Iris pigment epithelial cell (primary cell): ENCODE measurements at regions not wholly inside any gene's neighbourhood (a gene's known extent, or its start where the extent isn't known, plus 50 kb on each side); places are given as distances from the start of the nearest gene placed in this dataset.
"Not testable (repeated sequence)": the region's sequence is repeated elsewhere in the genome, so short reads cannot be mapped to it uniquely, and the experiment has no call there.

Experiments used
- DNase-seq: peaks from one replicate; pipeline ENCODE4 v3.0.0-alpha.2; 2011; ENCODE audit warnings: low read depth

DNA sequence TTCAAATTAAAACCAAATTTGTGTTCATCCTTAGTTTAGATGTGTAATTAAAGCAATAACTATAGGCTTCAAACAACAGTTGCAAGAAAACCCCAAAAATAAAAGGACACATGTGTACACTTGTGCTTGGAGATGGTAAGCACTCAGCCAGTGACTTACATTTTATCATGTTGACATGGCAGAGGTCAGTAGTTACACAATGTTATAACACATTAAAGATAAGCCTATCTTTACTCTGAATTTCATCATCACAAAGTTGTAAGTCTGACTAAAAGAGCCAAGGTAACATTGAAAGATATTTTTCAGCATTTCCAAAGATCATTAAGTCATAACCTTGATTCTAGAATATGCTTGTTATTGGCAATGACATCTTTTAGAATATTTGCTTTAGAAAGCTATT, 98.5 kb upstream of the PNPLA4 start:
- DNase-seq, result no peak

DNA sequence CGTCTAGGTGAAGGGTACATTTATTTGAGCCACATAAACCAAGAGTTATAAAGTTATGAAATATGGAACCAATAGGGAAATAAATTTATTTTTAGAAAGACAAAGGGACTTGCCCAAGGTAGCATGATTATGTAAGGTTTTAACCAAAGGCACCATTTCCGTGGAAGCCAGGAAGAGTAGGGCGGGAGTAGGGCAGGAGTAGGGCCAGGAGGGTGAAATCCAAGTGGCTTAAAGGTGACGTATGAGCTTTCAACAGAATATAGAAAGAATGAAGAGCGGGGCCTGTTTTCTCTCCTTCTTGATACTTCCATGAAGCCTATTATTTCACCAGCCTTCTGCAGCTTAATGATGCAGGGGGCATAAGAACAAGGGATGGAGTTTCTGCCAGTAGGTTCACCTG, 91.7 kb upstream of the PNPLA4 start:
- no peak for DNase-seq

DNA sequence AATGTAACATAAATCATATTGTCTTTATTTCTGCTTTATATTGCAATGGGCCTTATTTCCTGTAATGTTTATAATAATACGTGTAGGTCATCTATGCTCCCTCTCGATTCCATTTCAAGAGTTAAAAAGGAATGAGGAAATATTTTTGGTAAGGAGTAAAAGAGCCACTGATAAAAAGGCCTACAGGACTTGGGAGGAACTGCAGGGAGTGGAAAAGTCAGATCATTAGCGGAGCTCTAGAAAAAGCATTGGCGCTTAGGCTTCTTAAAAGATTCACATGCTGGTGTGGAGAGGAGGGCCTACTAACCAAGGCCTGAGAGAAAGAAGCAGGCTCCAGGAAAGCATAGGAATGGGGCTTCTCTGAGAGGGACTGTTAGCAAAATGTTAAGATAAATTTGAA, 82.9 kb upstream of the PNPLA4 start:
- DNase-seq, result no peak

DNA sequence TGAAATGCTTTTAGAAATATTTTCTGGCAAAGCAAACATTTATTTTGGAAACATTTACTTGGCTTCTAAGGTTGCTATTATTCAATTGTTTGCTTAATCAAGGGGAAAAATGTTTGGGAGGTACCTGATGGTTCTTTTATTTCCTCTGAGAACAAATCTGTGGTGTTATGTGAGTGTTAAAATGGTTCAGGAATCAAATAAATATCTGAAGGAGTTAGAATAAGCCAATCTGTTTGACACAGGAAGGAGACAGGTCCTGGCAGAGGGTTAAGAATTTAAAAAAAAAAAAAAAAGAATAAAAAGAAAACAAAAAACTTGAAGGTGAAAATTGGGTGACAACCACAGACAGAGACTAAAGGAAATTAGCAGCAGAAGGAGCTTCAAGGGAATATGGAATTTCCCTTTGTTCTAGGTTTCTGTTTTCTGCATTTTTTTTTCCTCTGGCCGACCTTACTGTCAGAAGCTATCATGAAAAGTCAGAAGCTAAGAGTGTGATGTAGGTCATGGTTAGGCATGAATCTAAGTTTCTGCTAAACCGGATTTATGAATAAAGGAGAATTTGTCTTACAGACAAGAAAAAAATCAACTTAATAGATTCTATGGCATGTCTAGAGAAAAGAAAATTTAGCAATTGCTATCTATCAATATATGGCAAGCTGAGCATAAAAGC, 78.6 kb upstream of the PNPLA4 start:
- DNase-seq, result no peak

DNA sequence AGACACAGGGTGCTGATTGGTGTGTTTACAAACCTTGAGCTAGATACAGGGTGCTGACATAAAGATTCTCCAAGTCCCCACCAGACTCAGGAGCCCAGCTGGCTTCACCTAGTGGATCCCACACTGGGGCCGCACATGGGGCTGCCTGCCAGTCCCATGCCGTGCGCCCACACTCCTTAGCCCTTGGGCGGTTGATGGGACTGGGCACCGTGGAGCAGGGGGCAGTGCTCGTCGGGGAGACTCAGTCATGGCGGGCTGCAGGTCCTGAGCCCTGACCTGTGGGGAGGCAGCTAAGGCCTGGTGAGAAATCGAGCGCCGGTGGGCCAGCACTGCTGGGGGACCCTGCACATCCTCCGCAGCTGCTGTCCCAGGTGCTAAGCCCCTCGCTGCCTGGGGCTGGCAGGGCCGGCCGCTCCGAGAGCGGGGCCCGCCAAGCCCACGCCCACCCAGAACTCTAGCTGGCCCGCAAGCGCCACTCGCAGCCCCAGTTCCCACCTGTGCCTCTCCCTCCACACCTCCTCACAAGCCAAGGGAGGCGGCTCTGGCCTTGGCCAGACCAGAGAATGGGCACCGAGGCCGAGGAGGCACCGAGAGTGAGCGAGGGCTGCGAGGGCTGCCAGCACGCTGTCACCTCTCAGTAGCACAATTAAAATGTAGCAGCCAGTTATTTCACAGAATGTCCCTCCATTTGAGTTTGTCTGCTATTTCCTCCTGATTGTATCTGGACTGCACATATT, 76.1 kb upstream of the PNPLA4 start:
- no peak for DNase-seq

DNA sequence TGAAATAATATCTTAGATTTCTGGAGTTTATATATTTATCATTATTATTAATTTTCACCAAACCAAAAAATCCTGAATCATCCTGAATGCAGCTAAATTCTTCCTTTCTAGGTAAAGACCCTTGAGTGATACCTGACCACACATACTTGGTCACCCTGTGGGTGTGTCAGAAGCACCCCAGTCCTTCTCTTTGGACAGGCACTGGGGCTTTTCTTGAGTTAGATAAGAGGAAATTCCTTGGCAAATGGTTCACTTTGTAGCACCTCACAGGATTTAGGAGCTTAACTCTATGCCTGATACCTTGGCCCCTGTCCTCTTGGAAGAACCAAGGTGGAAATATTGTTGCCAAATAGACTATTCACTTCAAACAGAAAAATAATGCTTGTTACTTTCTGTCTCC, 69.6 kb upstream of the PNPLA4 start:
- DNase-seq, result no peak

DNA sequence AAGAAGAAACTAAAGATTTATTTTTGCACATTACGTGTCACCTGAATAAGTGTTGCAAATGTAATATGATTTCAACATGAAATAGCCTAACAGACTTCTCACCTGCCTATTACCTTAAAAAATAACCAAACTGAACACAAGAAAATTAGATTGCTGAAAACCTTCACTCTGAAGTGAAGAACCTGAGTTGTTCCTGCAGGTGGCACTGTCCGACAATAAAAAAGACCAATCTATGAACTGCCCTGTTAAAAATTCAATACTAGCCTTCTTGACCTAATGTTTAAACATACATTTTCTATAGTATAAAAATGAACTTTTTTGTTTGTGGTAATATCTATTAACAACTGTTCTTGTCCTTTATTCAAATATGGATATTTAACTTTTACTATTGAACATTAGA, 69.2 kb upstream of the PNPLA4 start:
- peak; percentile 39 for DNase-seq

DNA sequence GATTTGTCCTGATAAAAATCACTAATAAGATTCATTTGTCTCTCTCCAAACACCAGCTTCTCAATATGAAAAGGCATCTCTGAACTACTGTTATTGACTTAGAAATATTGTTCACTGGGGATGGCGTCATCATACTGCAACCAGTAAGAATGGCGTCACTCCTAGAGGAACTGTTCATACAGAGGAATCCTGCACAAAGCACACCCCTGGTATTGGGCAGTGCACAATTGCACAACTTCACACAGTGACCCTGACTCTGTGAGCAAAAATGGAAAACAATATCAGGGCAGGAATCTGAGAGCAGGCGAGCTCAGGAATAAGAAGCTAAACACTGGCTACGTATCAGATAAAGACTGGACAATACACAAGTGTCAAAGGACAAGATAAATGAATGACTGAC, 66.7 kb upstream of the PNPLA4 start:
- no peak for DNase-seq

DNA sequence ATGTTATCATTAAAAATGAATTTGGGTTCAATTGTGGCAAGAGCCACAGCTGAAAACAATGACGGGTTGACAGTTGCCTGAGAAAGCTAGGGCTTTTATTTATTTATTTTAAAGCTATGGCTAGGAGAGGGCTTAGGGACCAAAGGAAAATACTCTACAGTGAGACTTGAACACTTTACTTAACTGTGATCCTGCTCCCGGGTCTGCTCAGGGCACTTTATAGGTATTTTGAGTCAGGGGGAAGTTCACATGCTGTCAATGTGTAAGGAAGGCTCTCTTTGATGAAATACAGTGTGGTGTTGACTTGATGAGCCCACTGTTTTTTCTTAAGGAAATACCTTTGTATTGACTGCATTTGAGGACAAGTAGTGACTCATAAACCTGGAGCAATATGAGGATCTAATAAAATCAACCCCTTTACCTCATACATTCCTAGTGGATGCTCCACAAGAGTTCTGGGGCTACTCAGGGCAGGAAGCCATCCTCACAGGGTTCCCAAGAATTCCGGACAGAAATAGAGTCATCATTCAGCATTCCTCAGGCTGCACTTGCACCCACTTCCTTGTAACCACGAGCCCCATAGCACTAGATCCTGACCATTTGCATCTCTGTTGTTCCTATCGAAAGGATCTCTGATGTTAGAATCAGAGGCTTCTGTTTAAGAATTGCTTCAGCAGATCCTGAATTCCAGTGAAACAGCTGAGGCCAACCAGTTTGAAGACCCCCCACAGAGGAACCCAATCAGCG, 61.0 kb upstream of the PNPLA4 start:
- peak; percentile 9 for DNase-seq

DNA sequence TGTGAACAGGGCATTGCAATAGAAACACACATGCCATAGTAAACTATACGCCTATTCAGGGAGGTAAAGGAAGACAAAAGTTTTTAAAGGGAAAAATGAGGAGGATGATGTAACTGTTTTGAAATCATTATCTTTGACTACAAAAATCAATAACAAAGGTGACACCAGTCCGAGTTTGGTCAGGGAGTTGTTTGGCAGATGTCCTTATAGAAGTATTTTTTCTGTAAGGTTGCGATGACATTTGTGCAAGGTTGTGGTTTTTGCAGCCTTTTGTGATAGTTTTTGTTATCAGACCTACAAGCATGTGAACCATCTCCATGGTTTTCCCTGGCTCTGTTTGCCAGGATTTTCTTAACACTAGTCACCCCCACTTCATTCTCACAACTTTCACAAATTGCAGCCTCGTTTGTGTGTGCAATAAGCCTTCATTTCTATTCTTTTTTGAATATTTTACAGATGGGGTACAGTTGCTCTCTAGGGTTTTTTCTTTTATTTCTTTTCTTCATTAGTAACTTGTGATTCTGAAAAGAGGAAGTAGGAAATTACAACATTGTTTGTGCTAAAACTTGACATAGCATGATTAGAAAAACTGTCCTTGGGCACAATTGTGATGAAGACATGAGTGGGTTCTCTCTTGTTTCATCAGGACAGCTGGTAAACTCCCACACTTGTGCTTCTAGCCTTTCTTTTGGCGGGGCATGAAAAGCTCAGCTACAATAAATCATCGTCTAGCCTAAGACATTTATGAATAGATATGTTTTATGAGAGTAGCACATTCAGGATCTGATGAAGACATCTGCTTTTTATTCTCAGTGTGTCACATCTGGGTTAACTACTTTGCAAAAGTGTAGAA, 60.2 kb upstream of the PNPLA4 start:
- DNase-seq, result no peak

DNA sequence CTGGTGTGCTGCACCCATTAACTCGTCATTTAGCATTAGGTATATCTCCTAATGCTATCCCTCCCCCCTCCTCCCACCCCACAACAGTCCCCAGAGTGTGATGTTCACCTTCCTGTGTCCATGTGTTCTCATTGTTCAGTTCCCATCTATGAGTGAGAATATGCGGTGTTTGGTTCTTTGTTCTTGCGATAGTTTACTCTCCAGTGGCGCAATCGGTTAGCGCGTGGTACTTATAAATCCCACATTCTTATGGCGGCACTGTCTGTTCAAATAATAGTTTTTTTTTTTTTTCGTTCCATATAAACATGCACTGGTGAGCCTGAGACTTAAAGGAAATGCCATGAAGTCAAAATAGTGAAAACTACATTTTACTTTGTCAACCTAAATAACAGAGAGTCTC, 59.5 kb upstream of the PNPLA4 start:
- DNase-seq, result not testable (repeated sequence)

DNA sequence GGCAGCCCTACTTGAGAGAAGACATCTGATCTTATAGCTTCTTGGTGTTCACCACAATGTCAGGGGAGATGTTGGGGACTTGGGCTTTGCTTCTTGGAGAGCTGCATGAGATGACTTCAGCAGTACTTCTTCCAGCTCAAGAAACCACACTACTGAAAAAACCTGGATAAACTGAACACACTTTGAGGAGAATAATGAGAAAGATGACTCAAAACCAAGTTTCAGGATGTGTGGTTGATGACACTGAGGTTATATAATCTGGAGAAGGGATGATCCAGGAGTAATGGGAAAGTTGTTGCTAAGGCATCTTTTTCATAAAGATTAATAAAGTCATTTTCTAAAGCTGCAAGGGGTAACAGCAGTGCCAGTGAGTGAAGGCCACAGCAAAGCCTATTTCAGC, 58.4 kb upstream of the PNPLA4 start:
- no peak for DNase-seq

DNA sequence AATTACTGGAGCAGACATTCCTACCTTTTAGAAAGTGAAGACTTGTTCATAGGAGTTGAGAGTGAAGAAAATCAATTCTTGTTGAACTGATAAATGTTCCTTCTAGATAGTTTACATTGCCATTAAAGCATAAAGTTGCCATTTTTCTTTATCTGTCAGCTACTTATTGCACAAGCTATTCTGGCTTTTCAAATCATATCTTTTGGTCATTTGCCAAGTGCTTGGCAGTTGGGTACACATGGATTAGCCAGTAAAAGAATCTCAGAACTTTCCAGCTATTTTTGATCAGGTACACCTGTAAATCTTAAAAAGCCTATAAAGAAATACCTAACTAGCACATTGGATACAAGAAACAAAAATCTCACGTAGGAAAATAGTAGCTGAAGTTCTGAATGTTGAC, 56.4 kb upstream of the PNPLA4 start:
- no peak for DNase-seq
